ENCODE measurements at regions not wholly inside any gene's neighbourhood (a gene's known extent, or its start where the extent isn't known, plus 50 kb on each side); places are given as distances from the start of the nearest gene placed in this dataset.
A peak's percentile ranks its signal among the peaks of the same experiment; 100 is the strongest.

DNA sequence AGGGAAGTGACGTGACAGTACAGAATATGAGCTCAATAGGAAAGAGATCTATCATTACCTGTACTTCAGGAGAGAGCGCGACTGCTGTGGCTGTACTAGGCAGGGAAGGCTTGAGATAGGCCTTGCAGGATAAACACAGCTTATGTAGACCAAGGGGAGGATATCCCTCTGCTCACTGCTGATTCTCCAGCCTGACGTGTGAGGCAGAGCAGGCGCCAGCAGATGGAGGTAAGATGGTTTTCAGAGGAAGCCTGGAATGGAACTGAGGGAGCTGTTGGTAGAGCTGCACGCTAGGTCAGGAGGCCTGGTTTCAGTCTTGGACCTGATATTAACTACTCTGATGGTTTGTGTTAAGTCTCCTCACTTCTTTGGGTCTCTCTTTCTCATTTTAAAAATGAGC is 291.4 kb downstream of the YTHDC2 start:
- ATAC-seq (no peak), DNase-seq (no peak)
- TF ChIP-seq, protein P1, sequence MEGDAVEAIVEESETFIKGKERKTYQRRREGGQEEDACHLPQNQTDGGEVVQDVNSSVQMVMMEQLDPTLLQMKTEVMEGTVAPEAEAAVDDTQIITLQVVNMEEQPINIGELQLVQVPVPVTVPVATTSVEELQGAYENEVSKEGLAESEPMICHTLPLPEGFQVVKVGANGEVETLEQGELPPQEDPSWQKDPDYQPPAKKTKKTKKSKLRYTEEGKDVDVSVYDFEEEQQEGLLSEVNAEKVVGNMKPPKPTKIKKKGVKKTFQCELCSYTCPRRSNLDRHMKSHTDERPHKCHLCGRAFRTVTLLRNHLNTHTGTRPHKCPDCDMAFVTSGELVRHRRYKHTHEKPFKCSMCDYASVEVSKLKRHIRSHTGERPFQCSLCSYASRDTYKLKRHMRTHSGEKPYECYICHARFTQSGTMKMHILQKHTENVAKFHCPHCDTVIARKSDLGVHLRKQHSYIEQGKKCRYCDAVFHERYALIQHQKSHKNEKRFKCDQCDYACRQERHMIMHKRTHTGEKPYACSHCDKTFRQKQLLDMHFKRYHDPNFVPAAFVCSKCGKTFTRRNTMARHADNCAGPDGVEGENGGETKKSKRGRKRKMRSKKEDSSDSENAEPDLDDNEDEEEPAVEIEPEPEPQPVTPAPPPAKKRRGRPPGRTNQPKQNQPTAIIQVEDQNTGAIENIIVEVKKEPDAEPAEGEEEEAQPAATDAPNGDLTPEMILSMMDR (IDR thresholded peaks at IDR 0.05): no peak
- H3K36me3 ChIP-seq (ENCODE audit: insufficient read depth in 1 of 2, low read depth in 1 of 2): no peaks in the 10 kb centered on the region
- peaks cover 0 to 3% (median 0%) of the 10 kb centered on the region in 3 donors for H3K27me3 ChIP-seq (ENCODE audit: insufficient read depth in 3 of 3, low read length in 2 of 3)
- no peak overlapping the region for H3K4me3 ChIP-seq
- no peaks in the 10 kb centered on the region for H3K4me1 ChIP-seq
- no peak overlapping the region for H3K27ac ChIP-seq
- intact Hi-C loops (cut with DNase I): no loop called here
- no peaks in the 10 kb centered on the region for H3K9me3 ChIP-seq
- 88 to 89% (median 88%) methylated on average over 6 of the region's 6 CpGs for WGBS, 3 donors

DNA sequence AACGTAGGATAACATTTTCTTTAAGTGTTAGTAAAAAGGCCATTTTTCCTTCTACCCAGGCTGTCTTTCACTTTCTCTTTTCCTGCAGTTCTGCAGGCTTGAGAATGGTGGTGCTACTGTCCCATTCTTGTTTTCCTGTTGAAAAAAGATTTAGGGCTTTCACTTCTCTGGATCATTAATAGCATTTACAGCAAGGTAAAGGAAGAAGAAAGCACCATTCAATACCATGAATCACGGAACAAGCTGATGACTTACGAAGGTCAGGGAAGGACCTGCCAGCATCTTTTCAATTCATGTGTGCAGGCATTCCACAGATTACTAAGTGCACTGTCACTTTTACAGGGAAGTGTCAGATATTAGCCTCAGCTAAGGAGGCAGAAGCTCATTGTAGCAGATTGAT is 292.8 kb downstream of the YTHDC2 start:
- DNase-seq (no peak), ATAC-seq (no peak)
- no peak overlapping the region for H3K4me3 ChIP-seq
- no peak overlapping the region for H3K27ac ChIP-seq
- H3K9me3 ChIP-seq: no peaks in the 10 kb centered on the region
- H3K27me3 ChIP-seq (ENCODE audit: insufficient read depth in 3 of 3, low read length in 2 of 3): peaks cover 0 to 3% (median 0%) of the 10 kb centered on the region in 3 donors
- intact Hi-C loops (cut with DNase I): no loop called here
- no peaks in the 10 kb centered on the region for H3K4me1 ChIP-seq
- WGBS, 3 donors: 18% methylated on average over 3 of the region's 3 CpGs
- TF ChIP-seq, protein P1 (IDR thresholded peaks at IDR 0.05): no peak
- no peaks in the 10 kb centered on the region for H3K36me3 ChIP-seq (ENCODE audit: insufficient read depth in 1 of 2, low read depth in 1 of 2)

DNA sequence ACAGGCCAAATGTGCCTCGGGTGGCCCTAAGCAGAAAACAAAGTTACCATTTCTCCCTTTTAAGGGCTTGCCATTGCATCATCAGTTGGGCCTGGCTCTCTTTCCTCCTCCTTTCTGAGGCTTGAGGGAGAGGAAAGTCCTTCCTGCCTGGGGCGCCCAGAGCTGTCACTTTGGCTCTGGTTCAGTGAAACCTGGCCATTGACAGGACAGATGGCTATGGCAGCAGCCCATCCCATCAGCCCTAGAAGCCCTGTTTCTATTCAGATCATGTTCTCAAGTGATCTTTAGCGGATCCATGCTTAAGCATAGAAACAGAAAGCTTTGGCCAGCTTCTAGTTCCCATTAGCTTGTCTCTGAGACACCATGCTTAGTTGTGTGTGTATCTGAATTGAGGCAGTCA is 293.4 kb downstream of the YTHDC2 start:
- ATAC-seq: peak in 1 of 4 donors; percentile 35
- H3K4me1 ChIP-seq: no peaks in the 10 kb centered on the region
- 33 to 44% (median 43%) methylated on average over 3 of the region's 3 CpGs for WGBS, 3 donors
- TF ChIP-seq, protein P1 (IDR thresholded peaks at IDR 0.05): no peak
- intact Hi-C loops (cut with DNase I): no loop called here
- H3K27ac ChIP-seq: no peak overlapping the region
- DNase-seq: peak in 1 of 2 donors; percentile 14
- H3K9me3 ChIP-seq: no peaks in the 10 kb centered on the region
- H3K36me3 ChIP-seq (ENCODE audit: insufficient read depth in 1 of 2, low read depth in 1 of 2): no peaks in the 10 kb centered on the region
- H3K27me3 ChIP-seq (ENCODE audit: insufficient read depth in 3 of 3, low read length in 2 of 3): peaks cover 0 to 3% (median 0%) of the 10 kb centered on the region in 3 donors
- no peak overlapping the region for H3K4me3 ChIP-seq

DNA sequence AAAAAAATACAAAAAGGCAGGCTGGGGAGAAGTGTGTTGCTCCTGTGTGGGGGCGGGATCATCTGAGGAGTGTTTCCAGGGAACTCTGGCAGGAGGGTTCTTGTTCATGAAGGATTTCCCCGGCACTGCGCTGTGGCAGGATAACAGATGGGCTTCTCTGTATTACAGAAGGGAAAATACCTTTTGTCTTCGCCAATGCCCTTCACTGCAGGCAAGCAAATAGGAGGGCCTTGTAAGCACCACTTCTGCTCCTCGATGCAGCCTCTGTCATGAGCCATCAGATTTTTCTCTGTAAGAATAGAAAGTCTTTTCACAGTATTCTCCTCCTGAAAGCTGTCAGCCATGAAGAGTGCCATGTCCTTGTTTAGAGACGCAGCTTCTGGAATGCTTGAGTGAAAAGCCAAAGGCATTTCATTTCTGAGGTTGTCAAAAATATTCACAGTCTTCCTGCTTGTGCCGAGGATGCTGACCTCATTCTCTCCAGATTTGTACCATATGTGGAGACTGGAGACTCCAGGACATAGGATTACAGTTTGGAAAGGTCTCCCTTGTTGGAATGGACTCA is 294.0 kb downstream of the YTHDC2 start:
- peaks cover 0 to 3% (median 0%) of the 10 kb centered on the region in 3 donors for H3K27me3 ChIP-seq (ENCODE audit: insufficient read depth in 3 of 3, low read length in 2 of 3)
- DNase-seq (no peak), ATAC-seq (no peak)
- peak overlapping the region; percentile 18 for H3K4me3 ChIP-seq
- H3K9me3 ChIP-seq: no peaks in the 10 kb centered on the region
- H3K27ac ChIP-seq: no peak overlapping the region
- no peaks in the 10 kb centered on the region for H3K36me3 ChIP-seq (ENCODE audit: insufficient read depth in 1 of 2, low read depth in 1 of 2)
- H3K4me1 ChIP-seq: no peaks in the 10 kb centered on the region
- TF ChIP-seq, protein P1 (IDR thresholded peaks at IDR 0.05): no peak
- intact Hi-C loops (cut with DNase I): no loop called here
- WGBS, 3 donors: 27 to 38% (median 30%) methylated on average over 7 of the region's 7 CpGs

DNA sequence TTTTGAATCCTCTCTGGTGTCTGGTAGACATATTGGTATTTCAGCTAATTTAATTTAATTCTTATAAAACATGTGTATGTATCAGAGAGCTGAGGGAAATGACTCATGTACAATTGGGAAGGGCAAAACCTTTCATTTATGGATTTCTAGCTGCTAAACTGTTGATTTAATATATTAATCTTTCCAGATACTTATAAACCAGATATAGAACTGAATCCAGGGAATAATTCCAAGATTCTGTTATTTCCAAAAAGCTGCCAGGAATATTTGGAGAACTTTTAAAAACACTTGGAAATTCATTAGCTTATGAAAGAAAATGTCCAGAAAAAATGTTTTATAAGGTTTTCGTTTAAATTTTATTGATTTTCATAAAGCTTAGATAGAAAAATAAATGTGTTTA is 295.5 kb downstream of the YTHDC2 start:
- intact Hi-C loops (cut with DNase I): no loop called here
- Histone ChIP-seq H3K9me3 (no peaks in the 10 kb centered on the region), H3K4me3 (no peak overlapping the region), H3K27ac (no peak overlapping the region), H3K27me3 (ENCODE audit: insufficient read depth in 3 of 3, low read length in 2 of 3) (peaks cover 0 to 3% (median 0%) of the 10 kb centered on the region in 3 donors), H3K36me3 (ENCODE audit: insufficient read depth in 1 of 2, low read depth in 1 of 2) (no peaks in the 10 kb centered on the region), H3K4me1 (no peaks in the 10 kb centered on the region)
- 81 to 83% (median 82%) methylated on average over 1 of the region's 1 CpG for whole genome bisulfite sequencing, 3 donors
- ATAC-seq (no peak), DNase-seq (no peak)
- TF ChIP-seq, protein P1 (IDR thresholded peaks at IDR 0.05): no peak
